PC-9 (cell line): ENCODE measurements at regions not wholly inside any gene's neighbourhood (a gene's known extent, or its start where the extent isn't known, plus 50 kb on each side); places are given as distances from the start of the nearest gene placed in this dataset.

ENCODE experiments used
- BruUV-seq: library from RNA; stranded (reverse); fragments of 400-500 nt; replicated peaks from 2 replicates; lab custom pipeline; 2021; lab: Mats Ljungman, UMichigan
- CTCF ChIA-PET: fragments of 300-600 bp; sonication (Branson Sonifier 250); formaldehyde crosslinking; loops from one replicate; lab custom pipeline; 2022; ENCODE audit warnings: antibody characterized with exemption; lab: Charles Lee
- POLR2A ChIA-PET: fragments of 300-600 bp; sonication (Branson Sonifier 250); formaldehyde crosslinking; loops from one replicate; lab custom pipeline; 2022; ENCODE audit warnings: antibody characterized with exemption; ENCODE audit not compliant: unreplicated experiment; lab: Charles Lee
- DNase-seq, 2 experiments: peaks; one replicate each; pipeline versions ENCODE4 v3.0.0 to v3.0.0-alpha.2; 2015 to 2022; ENCODE audit warnings: mixed read lengths in 1 of 2
- H2AFZ ChIP-seq: fragments of 200-600 bp; sonication (generic); 2 replicates; pipeline ENCODE4 v1.8.1; 2017; ENCODE audit warnings: antibody characterized with exemption
- H3F3A ChIP-seq: fragments of 200-600 bp; sonication (generic); 2 replicates; pipeline ENCODE4 v1.8.1; 2017; ENCODE audit warnings: antibody characterized with exemption, mild to moderate bottlenecking, low read depth; ENCODE audit not compliant: insufficient read depth
- H3K27ac ChIP-seq: fragments of 200-600 bp; sonication (generic); 2 replicates; pipeline ENCODE4 v1.6.1; 2016; ENCODE audit warnings: mixed run types
- H3K27me3 ChIP-seq: fragments of 200-600 bp; sonication (generic); 2 replicates; pipeline ENCODE4 v1.6.1; 2016; ENCODE audit warnings: low read depth, mixed run types; ENCODE audit not compliant: insufficient read depth
- H3K36me3 ChIP-seq: fragments of 200-600 bp; sonication (generic); 2 replicates; pipeline ENCODE4 v1.6.1; 2016; ENCODE audit warnings: low read depth, mixed run types
- H3K4me1 ChIP-seq: fragments of 200-600 bp; sonication (generic); replicated peaks from 2 replicates; pipeline ENCODE4 v1.6.1; 2016; ENCODE audit warnings: mixed run types; ENCODE audit not compliant: insufficient read depth
- H3K4me2 ChIP-seq: fragments of 200-600 bp; sonication (generic); 2 replicates; pipeline ENCODE4 v1.6.1; 2017; ENCODE audit warnings: mixed run types
- H3K4me3 ChIP-seq: fragments of 200-600 bp; sonication (generic); 2 replicates; pipeline ENCODE4 v1.6.1; 2016; ENCODE audit warnings: mixed run types
- H3K79me2 ChIP-seq: fragments of 200-600 bp; sonication (generic); 2 replicates; pipeline ENCODE4 v1.6.1; 2017; ENCODE audit warnings: low read depth, mixed run types
- H3K9me2 ChIP-seq: fragments of 200-600 bp; sonication (generic); 2 replicates; pipeline ENCODE4 v1.8.1; 2017; ENCODE audit warnings: mild to moderate bottlenecking; ENCODE audit not compliant: insufficient read depth
- H3K9me3 ChIP-seq: fragments of 200-600 bp; sonication (generic); 2 replicates; pipeline ENCODE4 v1.8.1; 2016; ENCODE audit warnings: low read depth; ENCODE audit not compliant: insufficient read depth
- H4K20me1 ChIP-seq: fragments of 200-600 bp; sonication (generic); 2 replicates; pipeline ENCODE4 v1.8.1; 2017; ENCODE audit not compliant: insufficient read depth
- CTCF ChIP-seq: fragments of 200-600 bp; sonication (generic); conservative IDR thresholded peaks from 2 replicates; pipeline ENCODE4 v1.6.1; 2017; ENCODE audit warnings: mixed run types, antibody characterized with exemption, mild to moderate bottlenecking, moderate library complexity
- EZH2 ChIP-seq: fragments of 200-600 bp; sonication (generic); IDR thresholded peaks from 2 replicates; pipeline ENCODE4 v1.8.0; 2017; ENCODE audit warnings: antibody characterized with exemption, low read depth
- intact Hi-C: fragments of 100-400 bp; cut with micrococcal nuclease; formaldehyde crosslinking; loops from one replicate; pipeline ENCODE4 v1.10.0; 2022; ENCODE audit not compliant: unreplicated experiment

GRCh38 chr4:43391069-43391468, 498.6 kb downstream of the GRXCR1 start:
- Histone ChIP-seq H3K79me2 (no peaks in the 10 kb centered on the region), H3K36me3 (no peaks in the 10 kb centered on the region), H3K4me2 (no peak overlapping the region), H3K27me3 (no peaks in the 10 kb centered on the region), H3K4me1 (no peaks in the 10 kb centered on the region), H3K27ac (no peak overlapping the region), H3F3A (no peaks in the 10 kb centered on the region), H3K9me3 (no peaks in the 10 kb centered on the region), H3K9me2 (no peaks in the 10 kb centered on the region), H4K20me1 (no peaks in the 10 kb centered on the region), H3K4me3 (no peak overlapping the region), H2AFZ (no peak overlapping the region)
- intact Hi-C loops = no loop called here
- TF ChIP-seq CTCF (no peak), EZH2 (no peak)
- CTCF ChIA-PET = no interaction called here
- BruUV-seq = no TSS peak
- POLR2A ChIA-PET = no interaction called here
- DNase-seq = no peak

- Histone ChIP-seq H3K9me2 (no peaks in the 10 kb centered on the region; the same call in 1 of the 2 replicates), H4K20me1 (no peaks in the 10 kb centered on the region), H3K4me1 (no peaks in the 10 kb centered on the region), H3K36me3 (no peaks in the 10 kb centered on the region), H2AFZ (no peak overlapping the region), H3K9me3 (no peaks in the 10 kb centered on the region), H3K79me2 (no peaks in the 10 kb centered on the region), H3K4me3 (no peak overlapping the region), H3F3A (no peaks in the 10 kb centered on the region), H3K27me3 (no peaks in the 10 kb centered on the region), H3K27ac (no peak overlapping the region), H3K4me2 (no peak overlapping the region)
- ChIA-PET POLR2A (no interaction called here), CTCF (no interaction called here)
- no peak for TF ChIP-seq EZH2
- no peak for TF ChIP-seq CTCF
- no peak for DNase-seq
- no TSS peak for BruUV-seq
- intact Hi-C loops = no loop called here
Observed at GRCh38 chr4:43394976-43395375, 502.5 kb downstream of the GRXCR1 start.

- no peak overlapping the region for H3K4me2 ChIP-seq
- H3K9me3 ChIP-seq = no peaks in the 10 kb centered on the region
- H3K4me3 ChIP-seq = no peak overlapping the region
- POLR2A ChIA-PET = no interaction called here
- no peak for DNase-seq
- no peak overlapping the region for H3K27ac ChIP-seq
- BruUV-seq = no TSS peak
- no peaks in the 10 kb centered on the region for H3K4me1 ChIP-seq
- intact Hi-C loops = no loop called here
- no peaks in the 10 kb centered on the region for H4K20me1 ChIP-seq
- H3K9me2 ChIP-seq = no peaks in the 10 kb centered on the region; the same call in 1 of the 2 replicates
- CTCF ChIA-PET = no interaction called here
- H3K79me2 ChIP-seq = no peaks in the 10 kb centered on the region
- TF ChIP-seq CTCF = no peak
- TF ChIP-seq EZH2 = no peak
- no peaks in the 10 kb centered on the region for H3F3A ChIP-seq
- no peaks in the 10 kb centered on the region for H3K36me3 ChIP-seq
- H3K27me3 ChIP-seq = no peaks in the 10 kb centered on the region
- no peak overlapping the region for H2AFZ ChIP-seq
Observed at GRCh38 chr4:43399726-43400125, 507.2 kb downstream of the GRXCR1 start.
